Stomach (tissue), 4 donors: ENCODE measurements at regions not wholly inside any gene's neighbourhood (a gene's known extent, or its start where the extent isn't known, plus 50 kb on each side); places are given as distances from the start of the nearest gene placed in this dataset.

Source experiments
- CTCF ChIP-seq, 7 experiments: fragments of 450-650 bp in 4 of 7; fragments of 200-600 bp in 3 of 7; sonication (generic) in 3 of 7; IDR thresholded peaks; one replicate each; pipeline ENCODE4 v1.5.1; 2016 to 2019; ENCODE audit warnings: antibody characterized with exemption in 7 of 7, control low read depth in 2 of 7, mild to moderate bottlenecking in 1 of 7
- POLR2A ChIP-seq, 4 donors: fragments of 450-650 bp; IDR thresholded peaks; one replicate each; pipeline ENCODE4 v1.6.1; 2016; ENCODE audit warnings: antibody characterized with exemption in 4 of 4, control low read depth in 2 of 4, mild to moderate bottlenecking in 1 of 4, moderate library complexity in 1 of 4

- TF ChIP-seq CTCF (IDR thresholded peaks at IDR 0.05) (no peak), POLR2A (IDR thresholded peaks at IDR 0.05) (no peak)
Measured at GRCh38 chr1:195763907-195764374, 844.3 kb downstream of the KCNT2 start.
